ENCODE measurements at regions not wholly inside any gene's neighbourhood (a gene's known extent, or its start where the extent isn't known, plus 50 kb on each side); places are given as distances from the start of the nearest gene placed in this dataset.

GRCh38 chr13:59545007-59545406 lies 618.7 kb downstream of the DIAPH3 start:
- H3K36me3 Mint-ChIP-seq = no peaks in the 10 kb centered on the region
- no peaks in the 10 kb centered on the region for H3K4me1 Mint-ChIP-seq
- DNase-seq = no peak
- no peaks in the 10 kb centered on the region for H3K27me3 Mint-ChIP-seq
- H3K9me3 Mint-ChIP-seq = peaks cover 4% of the 10 kb centered on the region
- H3K4me3 Mint-ChIP-seq = no peak overlapping the region
- no peak overlapping the region for H3K27ac Mint-ChIP-seq

DNA sequence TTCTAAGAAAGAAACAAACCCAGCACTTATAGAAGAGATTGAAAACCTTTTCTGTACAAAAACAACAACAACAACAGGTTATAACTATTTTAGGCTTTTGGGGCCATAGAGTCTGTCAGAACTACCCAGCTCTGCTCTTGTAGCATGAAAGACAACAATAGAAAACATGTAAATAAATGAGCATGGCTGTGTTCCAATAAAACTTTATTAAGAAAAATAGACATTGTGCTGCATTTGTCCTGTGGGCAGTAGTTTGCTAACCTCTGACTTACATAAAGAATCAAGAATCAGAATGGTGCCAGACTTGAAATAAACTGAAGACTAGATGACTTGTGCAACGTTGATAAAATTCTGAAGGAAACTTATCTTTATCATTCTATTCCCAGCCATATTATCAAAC lies 617.5 kb downstream of the DIAPH3 start:
- Mint-ChIP-seq H3K27ac (no peak overlapping the region), H3K27me3 (no peaks in the 10 kb centered on the region), H3K9me3 (peaks cover 12% of the 10 kb centered on the region), H3K36me3 (no peaks in the 10 kb centered on the region), H3K4me3 (no peak overlapping the region), H3K4me1 (no peaks in the 10 kb centered on the region)
- no peak for DNase-seq

- Mint-ChIP-seq H3K4me1 (no peaks in the 10 kb centered on the region), H3K4me3 (no peak overlapping the region), H3K36me3 (no peaks in the 10 kb centered on the region), H3K27ac (no peak overlapping the region), H3K9me3 (peaks cover 12% of the 10 kb centered on the region), H3K27me3 (no peaks in the 10 kb centered on the region)
- no peak for DNase-seq
Observed at GRCh38 chr13:59547950-59548349, 615.8 kb downstream of the DIAPH3 start.

- no peak overlapping the region for H3K27ac Mint-ChIP-seq
- DNase-seq = no peak
- peaks cover 4% of the 10 kb centered on the region for H3K27me3 Mint-ChIP-seq
- no peaks in the 10 kb centered on the region for H3K4me1 Mint-ChIP-seq
- peaks cover 24% of the 10 kb centered on the region for H3K9me3 Mint-ChIP-seq
- peaks cover 2% of the 10 kb centered on the region for H3K36me3 Mint-ChIP-seq
- no peak overlapping the region for H3K4me3 Mint-ChIP-seq
Observed at GRCh38 chr13:59562924-59563323, 600.8 kb downstream of the DIAPH3 start.

- H3K4me3 Mint-ChIP-seq = no peak overlapping the region
- no peak overlapping the region for H3K27ac Mint-ChIP-seq
Observed at GRCh38 chr13:59566561-59566960, 597.2 kb downstream of the DIAPH3 start.

GRCh38 chr13:59568306-59568705 lies 595.4 kb downstream of the DIAPH3 start:
- no peak overlapping the region for H3K4me3 Mint-ChIP-seq
- H3K4me1 Mint-ChIP-seq = peaks cover 4% of the 10 kb centered on the region
- no peak overlapping the region for H3K27ac Mint-ChIP-seq
- H3K36me3 Mint-ChIP-seq = no peaks in the 10 kb centered on the region
- H3K27me3 Mint-ChIP-seq = peaks cover 6% of the 10 kb centered on the region
- no peak for DNase-seq
- peaks cover 7% of the 10 kb centered on the region for H3K9me3 Mint-ChIP-seq

More at GRCh38 chr13:59566561-59566960, 597.2 kb downstream of the DIAPH3 start:
- Mint-ChIP-seq H3K4me1 (peaks cover 4% of the 10 kb centered on the region), H3K36me3 (peaks cover 2% of the 10 kb centered on the region), H3K9me3 (peaks cover 13% of the 10 kb centered on the region), H3K27me3 (peaks cover 4% of the 10 kb centered on the region)
- DNase-seq = no peak

DNA sequence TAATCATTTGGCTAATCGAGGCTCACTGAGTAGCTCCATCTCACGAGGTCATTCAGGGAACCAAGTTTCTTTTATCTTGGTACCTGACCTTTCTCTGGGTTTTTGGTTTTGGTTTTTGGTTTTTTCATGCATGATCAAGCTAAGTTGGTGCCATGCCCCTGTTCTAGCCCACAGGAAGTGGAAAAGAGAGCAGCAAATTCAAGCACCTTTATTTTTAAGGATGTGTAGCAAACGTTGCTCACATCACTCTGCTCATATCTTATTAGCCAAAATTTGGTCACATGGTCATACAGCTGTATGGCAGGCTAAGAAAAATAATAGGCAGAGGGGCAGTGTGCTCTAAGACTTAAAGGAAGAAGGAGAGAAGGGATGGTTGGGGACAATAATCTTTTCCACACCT lies 593.5 kb downstream of the DIAPH3 start:
- no peak overlapping the region for H3K4me3 Mint-ChIP-seq
- no peaks in the 10 kb centered on the region for H3K36me3 Mint-ChIP-seq
- peaks cover 8% of the 10 kb centered on the region for H3K27me3 Mint-ChIP-seq
- no peak overlapping the region for H3K27ac Mint-ChIP-seq
- peaks cover 4% of the 10 kb centered on the region for H3K4me1 Mint-ChIP-seq
- peaks cover 6% of the 10 kb centered on the region for H3K9me3 Mint-ChIP-seq
- no peak for DNase-seq

DNA sequence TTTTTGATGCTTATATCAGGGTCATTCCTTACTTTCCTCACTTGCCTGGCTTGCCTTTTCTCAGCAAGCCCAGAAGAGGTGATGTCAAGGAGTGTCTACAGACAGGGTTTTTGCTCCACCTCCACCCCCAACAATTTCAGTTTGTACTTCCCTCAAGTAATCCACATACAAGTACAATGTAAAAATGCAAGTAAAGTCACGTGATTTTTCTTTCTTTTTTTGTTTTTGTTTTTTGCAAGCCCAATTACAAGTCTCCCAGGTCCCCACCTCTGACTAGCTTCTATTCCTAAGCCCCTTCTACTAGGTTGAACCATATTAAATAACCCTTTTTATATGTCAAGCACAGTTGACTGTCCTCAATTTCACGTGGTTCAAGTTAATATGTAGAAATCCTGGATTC lies 579.6 kb downstream of the DIAPH3 start:
- Mint-ChIP-seq H3K27me3 (no peaks in the 10 kb centered on the region), H3K4me1 (no peaks in the 10 kb centered on the region), H3K36me3 (no peaks in the 10 kb centered on the region), H3K27ac (no peak overlapping the region), H3K9me3 (no peaks in the 10 kb centered on the region), H3K4me3 (no peak overlapping the region)
- DNase-seq = no peak

DNA sequence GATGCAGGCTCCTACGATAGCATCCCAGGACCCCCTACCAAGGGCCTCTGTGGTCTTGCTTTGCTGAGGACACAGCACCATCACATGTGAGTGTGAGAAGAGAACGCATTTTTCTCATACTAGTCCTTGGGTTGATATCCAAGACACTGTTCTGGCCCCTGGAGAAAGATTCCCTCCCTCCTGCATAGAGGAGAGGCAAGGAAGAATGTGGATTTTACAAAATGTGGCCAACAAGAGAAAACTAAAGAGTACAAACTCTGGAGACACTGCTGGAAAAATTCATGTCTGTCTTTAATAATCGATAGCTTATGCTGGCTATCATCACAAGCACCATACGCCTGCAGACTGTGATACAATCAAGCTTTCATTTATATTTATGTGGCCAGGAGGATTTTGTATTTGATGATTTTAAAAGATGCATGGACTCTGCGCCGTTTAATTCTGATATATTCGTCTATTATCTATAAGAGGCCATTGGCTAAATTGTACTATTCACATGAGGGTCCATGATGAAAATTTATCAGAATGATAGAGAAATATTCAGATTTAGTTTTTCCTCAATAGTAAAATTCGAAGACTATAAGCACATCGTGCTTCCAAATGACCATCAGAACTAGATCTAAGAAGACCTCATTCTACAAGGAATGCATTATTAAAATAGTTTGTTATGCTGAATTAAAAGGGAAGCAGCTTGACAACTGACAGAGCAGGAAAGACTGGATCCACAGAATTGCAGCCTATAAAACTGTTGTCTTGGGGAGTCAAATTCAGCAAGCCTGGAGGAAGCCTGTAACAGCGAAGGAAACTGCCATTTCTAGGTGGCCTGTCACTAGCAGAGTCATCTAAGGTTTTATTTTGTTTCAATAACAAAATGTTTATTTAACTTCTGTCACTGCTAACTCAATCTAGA lies 578.7 kb downstream of the DIAPH3 start:
- Mint-ChIP-seq H3K27ac (no peak overlapping the region), H3K27me3 (no peaks in the 10 kb centered on the region), H3K9me3 (no peaks in the 10 kb centered on the region), H3K4me3 (no peak overlapping the region), H3K36me3 (no peaks in the 10 kb centered on the region), H3K4me1 (no peaks in the 10 kb centered on the region)
- DNase-seq = no peak

- Mint-ChIP-seq H3K27me3 (no peaks in the 10 kb centered on the region), H3K9me3 (no peaks in the 10 kb centered on the region), H3K27ac (no peak overlapping the region), H3K36me3 (no peaks in the 10 kb centered on the region), H3K4me1 (no peaks in the 10 kb centered on the region), H3K4me3 (no peak overlapping the region)
- DNase-seq = no peak
Observed at GRCh38 chr13:59587030-59587429, 576.7 kb downstream of the DIAPH3 start.

DNA sequence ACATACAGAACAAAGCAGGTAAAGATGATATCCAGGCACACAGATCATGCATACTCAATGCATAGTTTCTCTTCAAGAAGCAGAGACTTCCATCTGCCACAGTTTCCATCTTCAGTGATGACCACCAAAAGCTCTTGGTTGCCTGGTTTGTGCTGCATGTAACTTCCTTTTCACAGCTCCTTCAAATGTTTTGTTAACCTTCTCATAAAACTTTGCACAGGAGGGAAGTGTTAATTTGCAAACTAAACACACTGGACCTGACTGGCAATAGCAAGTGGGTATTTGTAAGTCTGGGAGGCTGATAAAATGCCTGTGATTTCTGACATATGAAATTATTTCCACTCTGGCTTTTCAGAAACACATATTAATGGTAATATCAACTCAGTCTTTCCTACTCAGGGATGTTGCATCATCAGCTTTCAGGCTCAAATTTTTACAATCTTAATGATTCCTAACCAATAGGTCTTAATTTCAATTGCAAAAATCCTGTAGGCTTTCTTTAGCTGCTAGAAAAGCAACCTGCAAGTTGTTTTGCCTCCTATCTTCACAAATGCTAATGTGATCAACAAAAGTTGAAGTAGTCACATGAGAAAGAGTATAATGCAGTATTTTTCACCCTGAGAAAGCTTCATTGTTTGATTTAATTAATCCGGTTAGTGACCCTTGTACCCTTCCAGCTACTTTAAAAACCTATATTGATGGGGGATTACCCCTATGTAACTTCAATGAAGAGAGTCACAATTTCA lies 575.6 kb downstream of the DIAPH3 start:
- H3K9me3 Mint-ChIP-seq = no peaks in the 10 kb centered on the region
- no peak overlapping the region for H3K27ac Mint-ChIP-seq

DNA sequence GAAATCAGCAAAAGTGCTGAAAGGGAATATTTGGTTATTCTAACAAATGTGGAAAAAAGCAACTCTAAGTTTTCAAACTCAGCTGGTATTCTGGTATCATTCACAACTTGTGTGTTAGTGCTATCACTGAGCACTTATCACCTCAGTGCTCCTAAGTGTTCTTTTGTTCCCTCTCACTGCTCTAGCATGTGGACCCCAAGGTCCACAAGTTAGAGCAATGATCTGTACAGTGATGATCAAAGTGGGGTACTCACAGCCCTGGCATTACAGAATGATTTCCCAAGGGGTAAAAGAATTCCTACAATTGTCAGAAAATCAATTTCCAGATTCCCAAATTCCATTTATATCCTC lies 575.0 kb downstream of the DIAPH3 start:
- no peak overlapping the region for H3K4me3 Mint-ChIP-seq

More for the DNA sequence above, 575.6 kb downstream of the DIAPH3 start:
- no peak overlapping the region for H3K4me3 Mint-ChIP-seq
- no peaks in the 10 kb centered on the region for H3K4me1 Mint-ChIP-seq
- no peaks in the 10 kb centered on the region for H3K36me3 Mint-ChIP-seq
- H3K27me3 Mint-ChIP-seq = no peaks in the 10 kb centered on the region
- DNase-seq = no peak

DNA sequence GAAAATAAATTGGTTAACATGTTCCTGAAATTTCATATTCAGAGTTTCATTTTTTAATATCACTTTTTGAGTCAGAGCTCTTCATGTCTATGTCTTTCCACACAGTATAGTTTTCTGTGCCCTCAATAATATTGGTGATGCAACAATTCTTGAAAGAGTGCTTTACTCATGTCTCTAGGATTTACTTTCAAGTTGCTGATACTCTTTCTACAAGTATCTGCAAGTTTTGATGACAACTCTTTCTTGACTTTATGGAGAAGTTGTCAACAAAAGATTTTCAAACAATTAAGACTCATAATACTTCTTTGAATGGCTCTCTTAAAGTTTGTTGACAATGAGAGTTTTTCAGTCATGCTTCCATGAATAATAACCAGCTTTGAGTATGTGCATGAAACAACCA lies 561.7 kb downstream of the DIAPH3 start:
- DNase-seq = no peak
- H3K9me3 Mint-ChIP-seq = peaks cover 12% of the 10 kb centered on the region
- H3K27ac Mint-ChIP-seq = no peak overlapping the region
- H3K4me1 Mint-ChIP-seq = no peaks in the 10 kb centered on the region
- H3K4me3 Mint-ChIP-seq = no peak overlapping the region
- H3K36me3 Mint-ChIP-seq = peaks cover 1% of the 10 kb centered on the region
- peaks cover 3% of the 10 kb centered on the region for H3K27me3 Mint-ChIP-seq

More for the DNA sequence above, 575.0 kb downstream of the DIAPH3 start:
- Mint-ChIP-seq H3K9me3 (no peaks in the 10 kb centered on the region), H3K4me1 (no peaks in the 10 kb centered on the region), H3K27ac (no peak overlapping the region), H3K27me3 (no peaks in the 10 kb centered on the region), H3K36me3 (no peaks in the 10 kb centered on the region)
- no peak for DNase-seq

DNA sequence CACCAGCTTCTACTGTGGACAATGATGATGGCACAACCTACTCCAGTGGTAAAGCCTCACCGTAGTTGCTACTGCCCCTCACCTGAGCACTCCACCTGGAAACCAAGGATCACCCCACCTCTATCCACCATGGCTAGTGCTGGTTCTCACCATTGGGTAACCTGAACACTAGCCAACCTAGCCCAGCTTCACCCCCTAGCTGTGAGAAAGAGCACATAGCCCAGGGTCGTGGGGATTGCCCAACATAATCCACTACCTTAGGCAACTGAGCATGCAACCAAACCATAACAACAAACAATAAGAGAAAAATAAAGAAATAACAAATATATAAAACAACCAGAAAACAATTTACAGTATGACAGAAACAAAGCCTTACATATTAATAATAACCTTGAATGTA lies 560.1 kb downstream of the DIAPH3 start:
- peaks cover 1% of the 10 kb centered on the region for H3K36me3 Mint-ChIP-seq
- no peak for DNase-seq
- H3K27ac Mint-ChIP-seq = no peak overlapping the region
- peaks cover 12% of the 10 kb centered on the region for H3K9me3 Mint-ChIP-seq
- H3K27me3 Mint-ChIP-seq = peaks cover 3% of the 10 kb centered on the region
- H3K4me3 Mint-ChIP-seq = no peak overlapping the region
- H3K4me1 Mint-ChIP-seq = no peaks in the 10 kb centered on the region

DNA sequence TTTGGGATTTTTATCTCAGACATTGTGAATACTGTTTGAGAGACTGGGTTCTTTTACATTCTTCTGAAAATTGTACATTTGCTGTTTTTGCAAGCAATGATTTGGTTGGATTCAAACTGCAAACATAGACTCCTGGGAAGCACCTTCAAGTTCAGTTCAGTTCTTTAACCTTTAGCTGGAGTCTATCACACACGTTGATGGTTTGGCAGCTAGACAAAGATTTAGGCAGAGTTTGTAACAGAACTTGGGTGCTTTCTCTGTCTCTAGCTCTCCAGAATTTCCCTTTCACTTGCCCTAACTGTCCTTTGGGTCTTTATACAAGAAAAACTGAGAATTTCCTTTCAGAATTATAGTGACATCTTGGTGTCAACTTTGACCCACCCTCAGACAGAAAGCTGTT lies 556.6 kb downstream of the DIAPH3 start:
- no peak overlapping the region for H3K4me3 Mint-ChIP-seq
- H3K4me1 Mint-ChIP-seq = no peaks in the 10 kb centered on the region
- H3K27me3 Mint-ChIP-seq = peaks cover 3% of the 10 kb centered on the region
- no peaks in the 10 kb centered on the region for H3K9me3 Mint-ChIP-seq
- no peak for DNase-seq
- H3K27ac Mint-ChIP-seq = no peak overlapping the region
- no peaks in the 10 kb centered on the region for H3K36me3 Mint-ChIP-seq
